CD14-positive monocyte (primary cell): ENCODE measurements at regions not wholly inside any gene's neighbourhood (a gene's known extent, or its start where the extent isn't known, plus 50 kb on each side); places are given as distances from the start of the nearest gene placed in this dataset.

Experiments used
- DNase-seq, 3 donors: peaks; one replicate each; pipeline ENCODE4 v3.0.0-alpha.2; 2011 to 2022
- H2AFZ ChIP-seq: 2 replicates; pipeline ENCODE4 v1.6.0; 2012; ENCODE audit warnings: mild to moderate bottlenecking, low read depth, low read length, inconsistent platforms; ENCODE audit not compliant: insufficient read depth, poor library complexity, severe bottlenecking
- H3K27ac ChIP-seq, 2 donors: 1 replicate in 1 of 2; 2 replicates in 1 of 2; pipeline ENCODE4 v1.5.1; 2012 to 2013; ENCODE audit warnings: low read length in 2 of 2, control low read depth in 1 of 2, inconsistent platforms in 1 of 2, low read depth in 1 of 2, mild to moderate bottlenecking in 1 of 2
- H3K27me3 ChIP-seq, 2 donors: one replicate each; pipeline versions ENCODE4 v1.6.0 to v1.6.1; 2011 to 2013; ENCODE audit warnings: low read length in 2 of 2; ENCODE audit not compliant: control insufficient read depth in 2 of 2, insufficient read depth in 2 of 2
- H3K36me3 ChIP-seq, 2 donors: replicated peaks in 1 of 2; 1 replicate in 1 of 2; 2 replicates in 1 of 2; pipeline versions ENCODE4 v1.5.1 to v1.6.1; 2012 to 2013; ENCODE audit warnings: low read length in 2 of 2, control low read depth in 1 of 2, inconsistent platforms in 1 of 2, mild to moderate bottlenecking in 1 of 2; ENCODE audit not compliant: insufficient read depth in 2 of 2, control insufficient read depth in 1 of 2
- H3K4me1 ChIP-seq, 2 donors: 1 replicate in 1 of 2; 2 replicates in 1 of 2; pipeline versions ENCODE4 v1.5.1 to v1.6.1; 2012 to 2013; ENCODE audit warnings: low read length in 2 of 2, control low read depth in 1 of 2, inconsistent platforms in 1 of 2, mild to moderate bottlenecking in 1 of 2, moderate library complexity in 1 of 2; ENCODE audit not compliant: insufficient read depth in 2 of 2, control insufficient read depth in 1 of 2
- H3K4me2 ChIP-seq: replicated peaks from 2 replicates; pipeline ENCODE3; 2012; ENCODE audit warnings: low read length, moderate library complexity, mild to moderate bottlenecking; ENCODE audit not compliant: poor library complexity, severe bottlenecking; ENCODE audit errors: extremely low read depth
- H3K4me3 ChIP-seq, 3 experiments: fragments of 200-600 bp in 1 of 3; sonication (generic) in 1 of 3; replicated peaks in 1 of 3; 1 replicate in 2 of 3; 2 replicates in 1 of 3; pipeline ENCODE4 v1.5.1; 2011 to 2013; ENCODE audit warnings: low read length in 3 of 3, mild to moderate bottlenecking in 3 of 3, control low read depth in 2 of 3, low read depth in 2 of 3, inconsistent platforms in 1 of 3, moderate library complexity in 1 of 3
- H3K79me2 ChIP-seq: 2 replicates; pipeline ENCODE4 v1.6.0; 2012; ENCODE audit warnings: mild to moderate bottlenecking, control low read depth, inconsistent platforms, low read length, moderate library complexity; ENCODE audit not compliant: insufficient read depth
- H3K9ac ChIP-seq: 2 replicates; pipeline ENCODE4 v1.6.0; 2017; ENCODE audit warnings: low read length, mild to moderate bottlenecking; ENCODE audit not compliant: insufficient read depth, poor library complexity, severe bottlenecking
- H3K9me3 ChIP-seq, 2 donors: replicated peaks in 1 of 2; 1 replicate in 1 of 2; 2 replicates in 1 of 2; pipeline versions ENCODE4 v1.5.1 to v1.6.1; 2012 to 2013; ENCODE audit warnings: low read length in 2 of 2, control low read depth in 1 of 2; ENCODE audit not compliant: control insufficient read depth in 1 of 2, insufficient read depth in 1 of 2
- H4K20me1 ChIP-seq: 2 replicates; pipeline ENCODE4 v1.6.0; 2012; ENCODE audit warnings: mild to moderate bottlenecking, low read length, control low read depth, moderate library complexity; ENCODE audit not compliant: insufficient read depth
- H3K27ac Mint-ChIP-seq, 7 donors: one replicate each; pipeline ENCODE4 v1.8.0; 2020; ENCODE audit warnings: mild to moderate bottlenecking in 7 of 7, mixed read lengths in 7 of 7, moderate library complexity in 6 of 7, inconsistent platforms in 2 of 7
- H3K27me3 Mint-ChIP-seq, 3 donors: one replicate each; pipeline ENCODE4 v1.8.0; 2021 to 2022; ENCODE audit warnings: low read depth in 3 of 3, mild to moderate bottlenecking in 3 of 3, mixed read lengths in 3 of 3, moderate library complexity in 3 of 3, inconsistent platforms in 1 of 3
- H3K36me3 Mint-ChIP-seq, 2 donors: one replicate each; pipeline ENCODE4 v1.8.0; 2020; ENCODE audit warnings: mixed read lengths in 2 of 2, inconsistent platforms in 1 of 2, mild to moderate bottlenecking in 1 of 2
- H3K4me1 Mint-ChIP-seq: one replicate; pipeline ENCODE4 v1.8.0; 2020; ENCODE audit warnings: mild to moderate bottlenecking, mixed read lengths
- H3K4me3 Mint-ChIP-seq, 2 donors: one replicate each; pipeline ENCODE4 v1.8.0; 2020; ENCODE audit warnings: mild to moderate bottlenecking in 2 of 2, mixed read lengths in 2 of 2, moderate library complexity in 1 of 2
- H3K9me3 Mint-ChIP-seq, 7 donors: one replicate each; pipeline ENCODE4 v1.8.0; 2020 to 2022; ENCODE audit warnings: mixed read lengths in 7 of 7, mild to moderate bottlenecking in 6 of 7, moderate library complexity in 6 of 7, inconsistent platforms in 2 of 7
- WGBS: methylation state at CpG from one replicate; pipeline ENCODE4 v1.1.5; 2013; ENCODE audit warnings: missing lambda C conversion rate; ENCODE audit not compliant: insufficient coverage; 5-methylcytosine and 5-hydroxymethylcytosine counted together
- intact Hi-C, 2 donors: fragments of 100-400 bp; cut with micrococcal nuclease; formaldehyde crosslinking; loops; one replicate each; pipeline versions ENCODE4 v1.15.0 to v1.15.1; 2023
- TF ChIP-seq, protein P1 (sequence below): fragments of 200-600 bp; IDR thresholded peaks from one replicate; pipeline ENCODE4 v1.8.0; 2022; ENCODE audit warnings: antibody characterized with exemption, mild to moderate bottlenecking

DNA sequence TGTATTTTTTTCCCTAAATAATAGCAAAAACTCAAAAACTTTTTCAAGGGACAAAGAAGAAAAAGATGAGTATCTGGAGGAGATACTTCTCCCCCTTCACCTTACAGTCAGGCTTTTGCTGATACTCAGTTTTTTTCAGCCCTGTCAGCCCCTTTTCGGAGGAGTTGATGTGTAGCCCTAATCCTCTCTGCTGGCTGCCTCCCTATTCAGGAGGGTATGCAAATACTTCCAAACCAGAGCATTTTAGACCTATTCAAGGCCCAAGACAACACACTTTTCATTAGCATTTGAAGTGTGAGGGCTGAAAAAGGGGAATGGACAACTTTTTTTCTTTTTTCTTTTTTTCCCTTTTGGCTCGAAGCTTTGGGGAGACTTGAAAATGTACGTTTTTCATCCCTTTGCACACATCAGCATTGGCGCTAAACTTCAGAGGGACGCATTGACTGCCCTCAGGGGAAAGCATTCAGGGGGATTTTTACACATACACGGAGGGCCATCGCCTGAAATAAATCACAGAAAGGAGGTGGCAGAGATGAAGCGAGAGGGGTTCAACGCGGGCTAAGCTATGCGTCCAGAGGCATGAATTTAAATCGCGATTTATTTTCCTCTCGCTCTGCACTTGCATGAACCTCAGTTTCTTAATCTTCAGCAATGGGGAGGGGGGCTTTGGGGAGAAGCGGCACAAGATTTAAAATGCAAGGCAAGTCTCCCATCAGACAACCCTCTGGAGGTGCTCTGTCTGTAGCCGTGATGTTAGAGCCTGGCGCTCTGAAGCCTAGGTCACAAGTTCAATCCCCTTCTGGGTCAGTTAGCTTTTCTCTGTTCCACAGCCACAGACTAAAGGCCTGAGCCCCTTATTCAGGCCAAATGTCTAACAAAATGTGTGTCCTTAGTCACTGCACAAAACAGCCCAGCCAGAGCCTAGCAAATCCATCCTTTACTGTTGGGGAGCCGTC lies 86.3 kb downstream of the ASCL1 start:
- Histone ChIP-seq H4K20me1 (no peaks in the 10 kb centered on the region), H2AFZ (no peak overlapping the region), H3K4me3 (no peak overlapping the region), H3K27me3 (peaks cover 0 to 2% of the 10 kb centered on the region in 2 donors), H3K79me2 (no peaks in the 10 kb centered on the region), H3K4me1 (no peaks in the 10 kb centered on the region), H3K9me3 (no peaks in the 10 kb centered on the region), H3K36me3 (no peaks in the 10 kb centered on the region), H3K4me2 (no peak overlapping the region), H3K9ac (no peak overlapping the region), H3K27ac (no peak overlapping the region)
- Mint-ChIP-seq H3K9me3 (peaks cover 0 to 6% (median 0%) of the 10 kb centered on the region in 7 donors), H3K27me3 (peaks cover 2 to 6% (median 3%) of the 10 kb centered on the region in 3 donors), H3K4me1 (no peaks in the 10 kb centered on the region), H3K36me3 (no peaks in the 10 kb centered on the region), H3K4me3 (no peak overlapping the region), H3K27ac (peak overlapping the region in 1 of 7 donors; percentile 16)
- DNase-seq, result no peak
- TF ChIP-seq, protein P1, sequence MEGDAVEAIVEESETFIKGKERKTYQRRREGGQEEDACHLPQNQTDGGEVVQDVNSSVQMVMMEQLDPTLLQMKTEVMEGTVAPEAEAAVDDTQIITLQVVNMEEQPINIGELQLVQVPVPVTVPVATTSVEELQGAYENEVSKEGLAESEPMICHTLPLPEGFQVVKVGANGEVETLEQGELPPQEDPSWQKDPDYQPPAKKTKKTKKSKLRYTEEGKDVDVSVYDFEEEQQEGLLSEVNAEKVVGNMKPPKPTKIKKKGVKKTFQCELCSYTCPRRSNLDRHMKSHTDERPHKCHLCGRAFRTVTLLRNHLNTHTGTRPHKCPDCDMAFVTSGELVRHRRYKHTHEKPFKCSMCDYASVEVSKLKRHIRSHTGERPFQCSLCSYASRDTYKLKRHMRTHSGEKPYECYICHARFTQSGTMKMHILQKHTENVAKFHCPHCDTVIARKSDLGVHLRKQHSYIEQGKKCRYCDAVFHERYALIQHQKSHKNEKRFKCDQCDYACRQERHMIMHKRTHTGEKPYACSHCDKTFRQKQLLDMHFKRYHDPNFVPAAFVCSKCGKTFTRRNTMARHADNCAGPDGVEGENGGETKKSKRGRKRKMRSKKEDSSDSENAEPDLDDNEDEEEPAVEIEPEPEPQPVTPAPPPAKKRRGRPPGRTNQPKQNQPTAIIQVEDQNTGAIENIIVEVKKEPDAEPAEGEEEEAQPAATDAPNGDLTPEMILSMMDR, result no peak
- intact Hi-C loops, result no loop called here
- 30% methylated on average over 11 of the region's 18 CpGs for WGBS

- Histone ChIP-seq H3K9me3 (no peaks in the 10 kb centered on the region), H3K4me2 (no peak overlapping the region), H3K79me2 (no peaks in the 10 kb centered on the region), H3K4me1 (no peaks in the 10 kb centered on the region), H3K27ac (no peak overlapping the region), H3K36me3 (no peaks in the 10 kb centered on the region), H3K9ac (no peak overlapping the region), H3K27me3 (peaks cover 0 to 2% of the 10 kb centered on the region in 2 donors), H3K4me3 (no peak overlapping the region), H4K20me1 (no peaks in the 10 kb centered on the region), H2AFZ (no peak overlapping the region)
- Mint-ChIP-seq H3K36me3 (no peaks in the 10 kb centered on the region), H3K27me3 (peaks cover 2 to 6% (median 3%) of the 10 kb centered on the region in 3 donors), H3K9me3 (peaks cover 0 to 6% (median 0%) of the 10 kb centered on the region in 7 donors), H3K4me3 (no peak overlapping the region), H3K27ac (no peak overlapping the region), H3K4me1 (no peaks in the 10 kb centered on the region)
- intact Hi-C loops, result no loop called here
- DNase-seq, result no peak
- TF ChIP-seq, protein P1, result no peak
- WGBS, result 94% methylated on average over 2 of the region's 3 CpGs
These were observed 88.7 kb downstream of the ASCL1 start for GRCh38 chr12:103046154-103046553.
